Activated naive CD8-positive, alpha-beta T cell treated with anti-CD3 and anti-CD28 coated beads, Interleukin-2, amount 50 U/mL, for 16 hours (primary cell): ENCODE measurements at regions not wholly inside any gene's neighbourhood (a gene's known extent, or its start where the extent isn't known, plus 50 kb on each side); places are given as distances from the start of the nearest gene placed in this dataset.

Experiments used
- DNase-seq: peaks from one replicate; pipeline ENCODE4 v3.0.0-alpha.2; 2020; ENCODE audit warnings: low read depth, low spot score

- DNase-seq, result no peak
Measured at GRCh38 chr15:77737238-77738037, 104.7 kb upstream of the LINGO1 start.

- no peak for DNase-seq
Measured at GRCh38 chr15:77734306-77734705, 101.6 kb upstream of the LINGO1 start.

- no peak for DNase-seq
Measured at GRCh38 chr15:77733579-77734300, 101.0 kb upstream of the LINGO1 start.

GRCh38 chr15:77732514-77733335 lies 100.0 kb upstream of the LINGO1 start:
- DNase-seq, result no peak

- no peak for DNase-seq
Measured at GRCh38 chr15:77731945-77732344, 99.2 kb upstream of the LINGO1 start.

- DNase-seq, result no peak
Measured at GRCh38 chr15:77731067-77731466, 98.4 kb upstream of the LINGO1 start.

- no peak for DNase-seq
Measured at GRCh38 chr15:77727635-77728304, 95.1 kb upstream of the LINGO1 start.

GRCh38 chr15:77724715-77725114 lies 92.0 kb upstream of the LINGO1 start:
- DNase-seq, result no peak

- DNase-seq, result no peak
Measured at GRCh38 chr15:77723756-77724155, 91.0 kb upstream of the LINGO1 start.

- DNase-seq, result no peak
Measured at GRCh38 chr15:77722759-77723460, 90.2 kb upstream of the LINGO1 start.

- no peak for DNase-seq
Measured at GRCh38 chr15:77721963-77722362, 89.3 kb upstream of the LINGO1 start.

- DNase-seq, result no peak
Measured at GRCh38 chr15:77720655-77721054, 87.9 kb upstream of the LINGO1 start.

- DNase-seq, result no peak
Measured at GRCh38 chr15:77720173-77720572, 87.5 kb upstream of the LINGO1 start.

GRCh38 chr15:77719450-77719849 lies 86.7 kb upstream of the LINGO1 start:
- no peak for DNase-seq

- no peak for DNase-seq
Measured at GRCh38 chr15:77717333-77717990, 84.8 kb upstream of the LINGO1 start.

GRCh38 chr15:77716632-77717332 lies 84.1 kb upstream of the LINGO1 start:
- no peak for DNase-seq

- no peak for DNase-seq
Measured at GRCh38 chr15:77715860-77716259, 83.1 kb upstream of the LINGO1 start.

- no peak for DNase-seq
Measured at GRCh38 chr15:77715051-77715450, 82.3 kb upstream of the LINGO1 start.

GRCh38 chr15:77714555-77714954 lies 81.8 kb upstream of the LINGO1 start:
- DNase-seq, result no peak

GRCh38 chr15:77714023-77714422 lies 81.3 kb upstream of the LINGO1 start:
- no peak for DNase-seq
